ENCODE measurements at regions not wholly inside any gene's neighbourhood (a gene's known extent, or its start where the extent isn't known, plus 50 kb on each side); places are given as distances from the start of the nearest gene placed in this dataset.
"Not testable (repeated sequence)": the region's sequence is repeated elsewhere in the genome, so short reads cannot be mapped to it uniquely, and the experiment has no call there.

GRCh38 chr17:64778240-64779097, 116.4 kb upstream of the SMURF2 start:
- no peak for TF ChIP-seq CTCF (IDR thresholded peaks at IDR 0.05; ENCODE audit: insufficient read depth, low read length, poor library complexity, severe bottlenecking)
- peak; percentile 47 for DNase-seq (ENCODE audit: extremely low read depth, insufficient read length)
- Histone ChIP-seq H3K36me3 (ENCODE audit: control insufficient read depth, insufficient read depth, low read length) (no peaks in the 10 kb centered on the region), H3K27me3 (replicated peaks; ENCODE audit: control insufficient read depth, insufficient read depth, low read length) (no peaks in the 10 kb centered on the region; the same call in 1 of the 2 replicates), H3K4me3 (replicated peaks; ENCODE audit: low read depth, low read length) (peak overlapping the region; percentile 37)

GRCh38 chr17:64777415-64778239, 115.5 kb upstream of the SMURF2 start:
- Histone ChIP-seq H3K36me3 (ENCODE audit: control insufficient read depth, insufficient read depth, low read length) (no peaks in the 10 kb centered on the region), H3K4me3 (replicated peaks; ENCODE audit: low read depth, low read length) (peak overlapping the region; percentile 37), H3K27me3 (replicated peaks; ENCODE audit: control insufficient read depth, insufficient read depth, low read length) (no peaks in the 10 kb centered on the region; the same call in 1 of the 2 replicates)
- no peak for TF ChIP-seq CTCF (IDR thresholded peaks at IDR 0.05; ENCODE audit: insufficient read depth, low read length, poor library complexity, severe bottlenecking)
- DNase-seq (ENCODE audit: extremely low read depth, insufficient read length): peak; percentile 40

GRCh38 chr17:64776720-64777414, 114.8 kb upstream of the SMURF2 start:
- DNase-seq (ENCODE audit: extremely low read depth, insufficient read length): peak; percentile 74
- H3K4me3 ChIP-seq (replicated peaks; ENCODE audit: low read depth, low read length): peak overlapping the region; percentile 54
- peak; percentile 98 for TF ChIP-seq CTCF (IDR thresholded peaks at IDR 0.05; ENCODE audit: insufficient read depth, low read length, poor library complexity, severe bottlenecking)
- H3K27me3 ChIP-seq (replicated peaks; ENCODE audit: control insufficient read depth, insufficient read depth, low read length); H3K36me3 ChIP-seq (ENCODE audit: control insufficient read depth, insufficient read depth, low read length): not testable (repeated sequence)

GRCh38 chr17:64775701-64776570, 113.8 kb upstream of the SMURF2 start:
- no peaks in the 10 kb centered on the region; the same call in 1 of the 2 replicates for H3K27me3 ChIP-seq (replicated peaks; ENCODE audit: control insufficient read depth, insufficient read depth, low read length)
- no peak for TF ChIP-seq CTCF (IDR thresholded peaks at IDR 0.05; ENCODE audit: insufficient read depth, low read length, poor library complexity, severe bottlenecking)
- no peak for DNase-seq (ENCODE audit: extremely low read depth, insufficient read length)
- no peaks in the 10 kb centered on the region for H3K36me3 ChIP-seq (ENCODE audit: control insufficient read depth, insufficient read depth, low read length)
- H3K4me3 ChIP-seq (replicated peaks; ENCODE audit: low read depth, low read length): no peak overlapping the region

Measured in GM06990 (cell line).